Non-pigmented ciliary epithelial cell (primary cell): ENCODE measurements at regions not wholly inside any gene's neighbourhood (a gene's known extent, or its start where the extent isn't known, plus 50 kb on each side); places are given as distances from the start of the nearest gene placed in this dataset.
"Not testable (repeated sequence)": the region's sequence is repeated elsewhere in the genome, so short reads cannot be mapped to it uniquely, and the experiment has no call there.

Experiments
- DNase-seq: peaks from one replicate; pipeline ENCODE4 v3.0.0-alpha.2; 2010; ENCODE audit warnings: low read depth

DNA sequence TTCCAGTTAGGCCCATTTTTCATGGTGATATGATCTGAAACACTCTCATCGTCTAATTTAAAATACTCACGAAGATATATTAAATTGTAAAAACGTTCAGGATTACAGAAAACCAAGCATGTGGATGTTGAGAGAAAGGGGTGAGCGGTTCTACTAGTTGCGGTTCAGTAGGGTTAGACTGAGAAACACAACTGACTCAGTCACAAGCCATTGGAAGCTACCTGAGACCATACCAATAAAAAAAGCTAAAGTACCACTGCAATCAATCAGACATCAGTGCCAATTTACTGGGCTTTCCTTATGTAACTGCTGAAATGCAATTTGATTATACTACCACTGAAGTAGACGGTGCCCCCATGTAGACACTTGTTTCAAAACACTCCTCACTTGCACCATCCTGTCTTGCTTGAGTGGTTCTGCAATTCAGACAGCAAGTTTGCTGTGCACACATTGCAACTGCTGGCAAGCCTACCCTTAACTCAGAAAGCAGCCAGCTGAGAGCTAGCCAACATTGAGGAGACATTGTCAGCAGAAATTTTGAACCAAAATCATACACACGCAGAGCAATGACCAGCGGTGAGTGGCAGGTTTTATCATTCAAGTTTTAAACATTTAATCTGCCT is 368.7 kb upstream of the ARHGEF26 start:
- DNase-seq: no peak

DNA sequence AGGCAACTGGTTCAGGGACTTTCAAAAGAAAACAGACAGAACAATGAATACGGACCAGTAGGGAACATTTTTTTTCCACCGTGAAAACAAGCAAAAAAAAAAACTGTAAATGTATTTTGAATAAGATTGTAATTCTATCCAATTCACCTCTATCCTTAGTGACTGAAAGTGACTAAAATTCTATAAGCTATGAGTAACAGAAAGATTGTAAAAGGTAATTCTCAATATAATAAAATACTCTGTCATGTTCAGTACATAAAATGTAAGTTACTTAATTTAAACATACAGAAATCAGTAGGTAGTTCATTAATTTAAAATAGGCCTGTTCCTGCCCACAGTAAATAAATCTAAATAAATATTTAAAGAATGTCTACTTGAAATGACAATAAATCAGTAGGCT is 368.2 kb upstream of the ARHGEF26 start:
- no peak for DNase-seq

DNA sequence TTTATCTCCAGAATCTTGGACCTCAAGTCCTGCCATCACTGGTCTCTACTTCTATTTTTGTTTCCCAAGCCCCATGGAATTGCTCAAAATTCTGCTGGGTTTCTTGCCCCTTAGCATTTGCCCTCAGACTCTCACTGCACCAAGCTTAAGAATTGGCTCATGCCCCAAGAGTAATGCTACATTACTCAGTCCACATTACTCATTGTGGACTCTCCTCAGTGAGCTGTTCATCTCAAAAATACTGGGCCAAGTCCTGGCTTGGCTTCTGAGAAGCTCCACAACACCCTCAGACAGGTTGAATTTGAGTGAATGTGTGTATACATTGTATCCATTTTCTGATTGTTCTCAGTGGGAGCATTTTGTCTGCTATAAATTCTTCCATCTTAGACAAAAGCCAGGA is 364.4 kb upstream of the ARHGEF26 start:
- no peak for DNase-seq

DNA sequence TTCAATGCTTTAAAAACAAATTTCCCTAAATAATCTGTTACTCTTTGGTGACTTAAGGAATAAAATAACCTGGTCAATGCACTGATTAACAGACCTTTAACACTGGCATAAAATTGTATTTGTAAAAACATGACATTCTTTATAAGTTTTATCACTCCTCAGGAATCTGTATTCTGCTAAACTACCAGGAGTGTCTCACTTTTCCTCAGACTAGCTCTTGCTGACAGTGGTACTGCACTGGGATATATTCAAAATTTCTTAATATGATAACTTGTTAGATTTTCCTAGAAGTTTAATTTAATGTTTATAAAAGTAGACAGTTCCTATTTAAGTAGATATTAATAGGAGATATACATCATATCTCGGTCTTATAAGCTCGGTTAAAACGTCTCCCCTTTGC is 363.4 kb upstream of the ARHGEF26 start:
- no peak for DNase-seq

DNA sequence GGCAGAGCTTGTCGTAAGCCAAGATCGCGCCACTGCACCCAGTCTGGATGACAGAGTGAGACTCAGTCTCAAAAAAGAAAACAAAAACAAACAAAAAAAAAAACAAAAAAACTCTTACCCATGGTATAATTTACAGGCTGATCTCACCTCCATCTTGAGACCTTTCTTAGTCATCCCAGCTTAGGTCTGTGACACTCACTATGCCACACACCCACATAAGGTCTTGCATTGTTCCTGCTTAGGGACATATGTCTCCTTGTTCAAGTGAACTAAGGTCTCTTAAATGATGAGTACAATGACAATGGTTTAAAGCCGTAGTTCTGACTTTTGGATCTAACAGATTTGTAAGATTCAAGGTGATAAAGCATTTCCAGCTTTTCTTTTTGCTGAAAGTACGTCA is 360.2 kb upstream of the ARHGEF26 start:
- DNase-seq: no peak

DNA sequence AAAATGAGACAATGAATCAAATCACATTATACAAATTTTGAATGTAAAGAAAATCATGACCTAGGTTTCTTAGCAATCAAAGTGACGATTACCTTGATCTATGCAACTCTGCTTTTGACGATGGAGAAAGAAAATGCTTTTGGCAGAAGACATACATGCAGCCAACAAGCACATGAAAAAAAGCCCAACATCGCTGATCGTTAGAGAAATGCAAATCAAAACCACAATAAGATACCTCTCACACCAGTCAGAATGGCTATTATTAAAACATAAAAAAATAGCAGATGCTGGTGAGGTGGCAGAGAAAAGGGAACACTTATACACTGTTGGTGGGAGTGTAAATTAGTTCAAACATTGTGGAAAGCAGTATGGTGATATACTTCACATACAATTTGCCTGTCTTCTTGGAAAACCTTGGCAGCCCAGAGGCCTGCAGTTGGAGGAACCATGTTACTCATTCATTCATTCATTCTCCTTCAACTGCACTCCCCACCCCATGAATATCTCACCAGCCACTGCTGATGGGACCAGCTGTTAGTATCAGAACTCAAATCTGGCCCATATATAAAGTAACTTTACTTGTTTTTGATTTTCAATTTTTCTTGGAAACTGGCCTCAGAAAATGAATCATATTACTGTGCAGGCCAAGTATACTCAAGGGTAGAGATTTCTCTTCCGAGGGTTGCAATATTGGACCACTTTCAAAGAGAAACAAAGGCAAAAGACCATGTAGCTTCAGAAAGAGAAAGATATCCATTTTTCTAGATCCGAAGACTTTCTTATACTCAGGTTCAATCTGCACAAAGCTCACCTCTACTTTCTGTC is 358.6 kb upstream of the ARHGEF26 start:
- DNase-seq: no peak

DNA sequence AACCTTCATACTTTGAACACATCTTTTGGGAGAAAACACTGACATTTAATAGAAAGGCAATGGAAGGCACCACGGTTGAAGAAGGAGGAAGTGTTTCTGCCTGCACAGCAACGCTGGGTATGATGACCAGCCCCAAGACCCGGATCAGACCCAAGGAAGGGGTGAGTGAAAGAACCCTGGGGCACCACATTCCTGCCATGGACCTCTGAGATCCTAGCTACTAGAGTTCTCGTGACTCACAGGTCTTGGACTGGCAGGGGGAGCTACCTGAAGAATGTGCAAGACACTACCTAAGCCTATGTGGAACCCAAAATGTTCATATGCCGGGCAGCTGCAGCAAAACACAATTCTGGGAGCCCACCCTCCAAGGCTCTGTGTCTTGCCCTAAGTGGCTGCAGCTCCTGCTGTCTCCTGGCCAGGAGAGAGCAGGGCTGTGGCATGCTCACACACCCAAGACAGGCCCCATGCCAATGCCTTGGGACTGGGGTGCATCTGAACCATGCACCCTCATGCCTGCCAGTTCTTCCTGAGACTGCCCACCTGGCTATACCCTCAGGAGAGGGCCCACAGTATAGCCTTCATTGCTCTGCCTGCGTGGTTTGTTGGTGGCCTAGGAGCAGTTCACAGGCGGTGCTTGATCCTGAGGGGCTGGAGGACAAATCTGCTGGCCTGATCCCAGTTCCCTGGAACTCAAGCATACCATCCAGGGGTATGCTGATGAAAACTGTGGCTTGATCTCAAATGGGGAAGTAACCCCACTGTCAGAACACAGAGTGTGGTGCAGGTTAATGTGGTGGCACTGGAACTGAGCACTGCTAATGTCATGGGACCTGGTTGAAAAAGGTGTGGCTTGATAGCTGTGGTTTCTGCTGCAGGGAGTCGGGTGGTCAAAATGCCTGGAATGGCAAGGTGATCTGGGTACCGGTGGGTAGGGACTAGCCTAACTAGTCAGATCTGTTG is 353.3 kb upstream of the ARHGEF26 start:
- no peak for DNase-seq

DNA sequence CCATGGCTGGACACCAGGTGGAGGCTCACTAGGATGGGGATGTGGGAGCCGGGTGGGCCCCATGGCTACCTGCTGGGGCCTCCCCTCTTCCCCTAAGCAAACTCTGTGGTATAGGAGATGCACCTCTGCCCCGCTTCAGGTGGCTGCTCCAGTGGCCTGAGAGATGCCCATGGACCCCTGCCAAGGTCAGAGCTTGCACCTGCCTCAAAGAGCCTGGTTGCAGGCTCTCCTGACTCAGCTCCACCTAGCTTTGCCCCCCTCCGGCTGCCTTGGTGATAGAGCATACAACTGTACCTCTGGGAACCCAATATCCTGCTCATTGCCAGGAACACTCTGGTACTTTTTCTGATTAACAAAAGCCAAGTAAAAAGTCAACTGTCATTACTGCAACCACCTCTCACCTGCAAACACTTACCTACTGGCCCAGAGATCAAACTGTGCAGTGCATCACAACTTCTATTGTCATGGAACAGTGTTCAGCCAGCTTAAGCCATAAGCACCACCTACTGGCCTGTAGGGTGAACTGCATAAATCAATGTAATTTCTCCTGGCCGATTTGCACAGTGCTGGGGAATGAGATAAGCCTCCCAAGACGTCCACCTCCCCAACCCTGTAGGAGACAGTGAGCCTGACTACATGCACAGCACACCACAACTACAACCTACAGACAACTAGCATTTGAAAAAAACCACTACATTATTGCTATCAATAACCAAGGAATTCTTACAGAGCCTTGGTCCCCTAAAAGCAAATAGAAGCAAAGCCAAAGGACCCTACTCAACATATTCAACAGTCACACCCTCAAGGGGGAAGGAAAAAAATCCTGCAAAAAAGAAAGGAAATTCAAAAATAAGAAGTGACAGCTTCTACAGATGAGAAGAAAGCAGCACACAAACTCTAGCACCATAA is 352.4 kb upstream of the ARHGEF26 start:
- DNase-seq: peak; percentile 28

DNA sequence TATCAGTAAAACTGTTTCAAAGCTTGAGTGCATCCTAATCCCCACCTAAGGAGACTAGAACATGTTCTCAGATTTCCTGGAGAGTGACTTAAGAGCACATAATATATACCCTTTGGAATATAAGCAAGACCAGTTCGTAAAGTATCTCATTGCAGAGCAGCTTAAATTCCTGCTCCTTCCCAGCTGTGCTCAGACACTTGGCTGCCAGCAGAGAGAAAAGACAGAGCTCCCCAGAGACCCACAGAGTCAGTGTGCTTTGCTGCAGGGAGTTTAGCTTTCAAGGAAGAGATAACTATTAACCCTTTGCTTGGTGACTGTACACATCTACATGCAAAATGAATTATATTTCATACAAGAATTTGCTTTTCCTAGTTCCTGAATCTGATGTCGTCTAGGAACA is 338.1 kb upstream of the ARHGEF26 start:
- DNase-seq: no peak

DNA sequence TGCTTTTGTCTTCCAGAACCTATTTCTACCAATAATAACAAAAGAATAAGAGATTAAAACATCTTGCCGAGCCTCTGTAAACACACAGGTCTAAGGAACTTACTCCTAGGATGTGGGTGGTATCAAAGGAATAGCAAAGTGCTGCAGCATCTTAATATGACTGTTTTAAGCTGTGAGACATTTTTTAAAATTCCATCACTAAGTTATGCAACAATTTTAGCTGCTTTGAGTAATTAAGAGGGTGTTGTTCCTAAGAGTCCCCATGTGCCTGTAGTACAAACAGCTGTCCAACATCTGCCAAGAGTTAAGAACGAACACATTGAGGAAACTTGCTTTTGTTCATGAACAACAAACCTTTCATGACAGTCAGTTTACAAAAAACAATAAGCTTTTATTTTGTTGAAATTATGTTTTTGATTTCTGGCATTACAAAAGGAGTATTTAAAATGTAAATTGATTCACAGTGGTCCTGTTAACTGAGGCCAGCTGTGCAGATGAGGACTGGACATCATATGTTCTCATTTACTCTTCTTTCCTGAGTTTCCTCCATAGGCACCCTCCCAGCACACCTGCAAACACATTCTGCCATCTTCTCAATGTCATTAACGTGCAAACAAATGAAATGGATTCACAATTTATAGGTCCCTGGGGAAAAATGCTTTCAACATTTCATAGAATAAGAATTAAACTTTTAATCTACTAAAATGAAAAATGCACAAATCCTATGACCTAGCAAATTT is 337.3 kb upstream of the ARHGEF26 start:
- DNase-seq: no peak

DNA sequence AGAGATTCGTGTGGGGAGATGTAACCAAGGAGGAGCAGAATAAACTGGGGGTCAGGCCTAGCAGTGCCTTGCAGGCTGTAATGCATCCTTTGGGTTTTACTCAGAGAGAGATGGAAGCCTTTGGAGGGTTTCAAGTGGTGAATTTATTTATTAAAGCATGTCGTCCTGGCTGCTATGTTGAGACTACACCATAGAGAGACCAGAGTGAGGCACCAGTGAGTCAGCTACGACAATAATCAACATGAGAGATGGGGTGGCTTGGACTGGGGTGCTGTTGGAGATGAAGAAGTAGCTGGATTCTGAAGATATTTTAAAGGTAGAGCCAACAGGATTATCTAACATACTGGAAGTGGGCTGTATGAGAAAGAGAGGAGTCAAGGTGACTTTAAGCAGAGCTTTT is 335.3 kb upstream of the ARHGEF26 start:
- DNase-seq: no peak

DNA sequence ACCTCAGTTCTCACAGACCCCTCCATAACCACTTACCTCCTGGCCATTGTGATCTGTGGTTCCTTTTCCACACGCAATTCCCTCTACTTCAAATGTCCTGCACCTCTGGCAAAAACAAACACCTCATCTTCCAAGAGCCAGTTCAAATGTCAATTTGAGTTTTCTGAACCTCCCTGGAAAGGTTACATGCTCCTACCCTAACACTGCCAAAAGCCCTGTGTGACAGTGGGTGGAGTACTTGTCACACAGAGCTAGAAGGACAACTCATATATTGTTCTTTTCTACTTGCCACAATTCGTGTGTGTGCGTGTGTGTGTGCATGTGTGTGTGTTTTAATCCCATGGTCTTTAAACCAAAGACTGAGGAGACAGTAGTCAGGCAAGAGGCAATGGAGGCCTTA is 331.8 kb upstream of the ARHGEF26 start:
- no peak for DNase-seq

DNA sequence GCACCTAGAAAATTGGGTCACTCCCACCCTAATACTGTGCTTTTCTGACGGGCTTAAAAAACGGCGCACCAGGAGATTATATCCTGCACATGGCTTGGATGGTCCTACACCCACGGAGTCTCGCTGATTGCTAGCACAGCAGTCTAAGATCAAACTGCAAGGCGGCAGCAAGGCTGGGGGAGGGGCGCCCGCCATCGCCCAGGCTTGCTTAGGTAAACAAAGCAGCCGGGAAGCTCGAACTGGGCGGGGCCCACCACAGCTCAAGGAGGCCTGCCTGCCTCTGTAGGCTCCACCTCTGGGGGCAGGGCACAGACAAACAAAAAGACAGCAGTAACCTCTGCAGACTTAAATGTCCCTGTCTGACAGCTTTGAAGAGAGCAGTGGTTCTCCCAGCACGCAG is 324.1 kb upstream of the ARHGEF26 start:
- DNase-seq: not testable (repeated sequence)

DNA sequence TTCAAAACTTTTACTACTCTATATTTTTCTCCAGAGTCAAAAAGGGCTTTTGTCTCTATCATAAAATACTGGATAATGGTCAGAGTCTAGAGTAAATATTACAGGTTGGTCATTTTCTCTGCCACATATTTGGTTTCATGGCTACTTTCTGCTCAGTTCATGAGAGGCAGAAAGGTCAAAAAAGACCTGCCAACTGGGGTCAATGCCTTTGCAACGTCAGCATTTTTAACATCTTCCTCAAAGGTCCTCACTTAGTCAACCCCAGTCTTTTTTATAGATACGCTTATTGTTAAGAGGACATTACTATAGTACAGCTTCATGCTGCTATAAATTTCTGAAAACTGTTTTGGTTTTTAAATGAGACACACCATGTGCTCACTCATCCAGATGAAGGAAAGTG is 312.1 kb upstream of the ARHGEF26 start:
- DNase-seq: no peak

DNA sequence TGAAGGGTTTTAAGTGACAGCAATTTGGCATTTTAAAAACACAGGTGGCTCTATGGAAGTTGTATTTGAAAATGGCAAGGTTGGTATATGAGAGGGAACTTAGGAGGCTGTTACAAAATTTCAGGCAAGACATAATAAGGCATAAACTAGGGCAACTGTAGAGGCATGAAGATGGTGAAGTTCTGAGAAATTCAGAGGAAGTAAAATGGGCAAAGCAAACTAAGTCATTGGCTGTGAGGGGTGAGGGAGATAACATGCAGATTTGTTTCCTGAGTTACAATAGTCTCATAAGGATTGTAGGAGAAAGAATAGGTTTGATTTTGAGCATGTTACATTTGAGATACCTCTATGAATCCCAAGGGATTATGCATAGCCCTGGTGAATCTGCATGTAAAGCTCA is 302.9 kb upstream of the ARHGEF26 start:
- DNase-seq: no peak

DNA sequence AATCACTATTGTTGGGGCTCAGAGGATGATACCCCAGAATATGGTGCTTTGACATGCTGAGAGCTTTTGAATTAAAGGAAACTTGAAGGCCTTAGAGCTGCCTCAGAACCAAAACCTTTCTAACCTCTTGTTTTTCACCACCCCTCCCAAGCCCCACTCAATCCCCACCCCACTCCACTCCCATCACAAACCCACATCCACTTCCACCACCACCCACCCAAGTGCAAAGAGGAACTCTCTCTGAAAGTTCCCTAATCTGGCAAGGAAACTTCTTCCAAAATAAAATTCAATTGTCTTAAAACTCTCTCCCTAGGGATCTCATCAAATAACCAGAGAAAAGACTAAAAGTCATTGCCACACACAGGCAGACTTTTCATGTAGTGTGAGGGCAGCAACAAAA is 301.2 kb upstream of the ARHGEF26 start:
- no peak for DNase-seq

DNA sequence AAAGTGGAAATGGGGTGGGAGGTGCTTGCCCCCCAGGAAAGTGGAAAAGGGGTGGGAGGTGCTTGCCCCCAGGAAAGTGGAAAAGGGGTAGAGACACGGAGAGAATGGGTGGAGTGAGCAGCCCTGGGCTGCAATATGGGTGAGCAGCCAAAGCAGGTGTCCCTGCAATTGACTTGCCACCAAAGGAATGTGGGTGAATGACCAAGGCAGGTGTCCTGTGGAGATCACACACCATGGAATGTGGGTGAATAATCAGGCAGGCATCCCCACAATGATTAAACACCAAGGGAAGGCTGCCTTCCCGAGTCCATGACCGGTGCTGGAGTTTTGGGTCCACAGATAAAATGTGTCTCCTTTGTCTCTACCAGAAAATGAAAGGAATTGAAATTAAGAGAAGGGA is 292.8 kb upstream of the ARHGEF26 start:
- peak; percentile 9 for DNase-seq

DNA sequence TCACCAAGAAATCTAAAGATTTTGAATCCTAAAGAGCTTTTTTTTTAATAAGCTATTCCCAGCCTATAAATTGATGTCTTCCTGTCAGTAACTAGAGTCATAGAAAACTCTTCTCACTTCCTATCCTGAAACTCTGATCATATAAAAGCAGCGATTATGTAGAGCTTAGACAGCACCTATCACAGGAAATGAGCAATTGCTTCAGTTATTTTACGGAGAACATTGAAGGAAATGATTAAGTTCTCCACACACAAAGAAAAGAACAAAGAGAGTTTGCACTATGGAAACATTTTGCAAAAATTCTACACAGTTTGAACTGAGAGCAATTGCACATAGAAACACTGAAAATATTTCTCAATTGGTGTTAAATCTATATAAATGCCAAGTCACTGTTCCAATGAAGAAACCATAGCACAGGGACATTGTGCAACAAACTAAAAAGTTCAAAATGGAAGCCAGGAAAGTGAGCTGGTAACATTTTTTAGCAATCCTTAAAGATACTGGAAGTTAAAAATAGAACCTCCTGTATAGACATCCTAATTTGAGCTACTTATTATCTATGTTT is 291.5 kb upstream of the ARHGEF26 start:
- peak; percentile 9 for DNase-seq

DNA sequence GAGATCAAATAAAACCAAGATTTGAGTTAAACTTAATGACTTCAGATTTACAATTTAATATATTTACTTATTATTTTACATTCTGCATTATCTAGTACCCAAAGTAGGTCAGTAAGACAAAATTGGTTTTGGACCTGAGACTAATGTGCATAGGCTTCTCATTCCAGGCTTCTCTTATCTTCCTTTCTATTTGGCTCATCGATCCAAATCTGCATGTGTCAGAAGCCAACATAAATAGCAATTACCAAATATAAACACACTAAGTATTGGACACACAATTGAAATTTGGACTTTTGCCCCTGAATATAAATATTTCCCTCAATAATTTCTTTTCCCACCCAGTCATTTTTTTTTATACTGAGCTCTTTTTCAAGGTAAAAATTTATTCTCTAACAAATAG is 290.6 kb upstream of the ARHGEF26 start:
- DNase-seq: no peak

DNA sequence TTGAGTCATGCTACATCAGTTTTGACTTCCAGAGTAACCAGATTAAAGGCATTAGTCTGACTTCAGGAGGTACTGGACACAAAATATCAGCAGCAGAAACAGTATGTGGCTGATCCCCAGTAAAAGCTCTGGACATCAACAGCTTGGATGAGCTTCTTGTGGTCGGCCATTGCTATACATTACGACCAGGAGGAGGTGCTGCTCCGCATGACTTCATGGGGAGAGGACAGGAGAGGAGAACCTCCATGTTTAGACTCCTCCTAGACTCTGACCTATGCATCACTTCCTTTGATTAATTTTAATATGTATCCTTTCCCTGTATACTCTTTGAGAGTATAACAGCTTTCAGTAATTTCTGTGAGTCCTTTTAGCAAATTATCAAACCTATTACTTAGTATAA is 285.6 kb upstream of the ARHGEF26 start:
- DNase-seq: no peak

DNA sequence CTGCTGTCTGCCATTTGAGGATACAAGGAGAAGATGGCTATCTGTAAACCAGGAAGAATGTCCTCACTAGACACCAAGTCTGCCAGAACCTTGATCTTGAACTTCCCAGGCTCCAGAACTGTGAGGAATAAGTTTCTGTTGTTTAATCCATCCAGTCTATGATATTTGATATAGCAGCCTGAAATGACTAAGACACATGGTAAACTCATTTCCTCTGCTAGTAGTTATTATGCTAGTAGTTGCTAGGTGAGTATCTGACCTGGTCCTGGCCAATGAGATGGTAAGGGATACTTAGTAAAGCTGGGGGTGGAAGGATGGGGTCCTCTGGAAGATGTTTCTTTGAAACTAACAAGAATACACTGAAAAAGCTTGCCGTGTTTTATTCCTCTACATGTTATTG is 280.7 kb upstream of the ARHGEF26 start:
- DNase-seq: no peak
